GM12865 (cell line): ENCODE measurements at regions not wholly inside any gene's neighbourhood (a gene's known extent, or its start where the extent isn't known, plus 50 kb on each side); places are given as distances from the start of the nearest gene placed in this dataset.

Experiments
- DNase-seq: peaks from one replicate; pipeline ENCODE4 v3.0.0; 2010; ENCODE audit warnings: low read depth
- H3K4me3 ChIP-seq: 2 replicates; pipeline ENCODE4 v1.5.1; 2011; ENCODE audit warnings: mild to moderate bottlenecking, low read depth, low read length, control low read depth
- CTCF ChIP-seq: IDR thresholded peaks from 2 replicates; pipeline ENCODE4 v1.5.1; 2011; ENCODE audit warnings: low read length, control low read depth, low read depth, inconsistent platforms; ENCODE audit not compliant: insufficient read depth; ENCODE audit errors: missing control alignments

GRCh38 chr9:87128844-87129493 is 181.7 kb upstream of the GAS1 start:
- TF ChIP-seq CTCF: no peak

GRCh38 chr9:87135074-87135473 is 187.8 kb upstream of the GAS1 start:
- no peak for TF ChIP-seq CTCF
- no peak for DNase-seq
- H3K4me3 ChIP-seq: no peak overlapping the region

More at GRCh38 chr9:87128844-87129493, 181.7 kb upstream of the GAS1 start:
- H3K4me3 ChIP-seq: no peak overlapping the region
- DNase-seq: no peak

GRCh38 chr9:87137718-87138117 is 190.4 kb upstream of the GAS1 start:
- TF ChIP-seq CTCF: no peak
- no peak for DNase-seq
- no peak overlapping the region for H3K4me3 ChIP-seq

- no peak for DNase-seq
- no peak for TF ChIP-seq CTCF
- H3K4me3 ChIP-seq: no peak overlapping the region
Observed at GRCh38 chr9:87138128-87139040, 191.1 kb upstream of the GAS1 start.

GRCh38 chr9:87139099-87139730 is 191.9 kb upstream of the GAS1 start:
- DNase-seq: no peak
- no peak for TF ChIP-seq CTCF
- H3K4me3 ChIP-seq: no peak overlapping the region

GRCh38 chr9:87140142-87140541 is 192.8 kb upstream of the GAS1 start:
- no peak for DNase-seq
- H3K4me3 ChIP-seq: no peak overlapping the region
- no peak for TF ChIP-seq CTCF
